ENCODE measurements at regions not wholly inside any gene's neighbourhood (a gene's known extent, or its start where the extent isn't known, plus 50 kb on each side); places are given as distances from the start of the nearest gene placed in this dataset.

DNA sequence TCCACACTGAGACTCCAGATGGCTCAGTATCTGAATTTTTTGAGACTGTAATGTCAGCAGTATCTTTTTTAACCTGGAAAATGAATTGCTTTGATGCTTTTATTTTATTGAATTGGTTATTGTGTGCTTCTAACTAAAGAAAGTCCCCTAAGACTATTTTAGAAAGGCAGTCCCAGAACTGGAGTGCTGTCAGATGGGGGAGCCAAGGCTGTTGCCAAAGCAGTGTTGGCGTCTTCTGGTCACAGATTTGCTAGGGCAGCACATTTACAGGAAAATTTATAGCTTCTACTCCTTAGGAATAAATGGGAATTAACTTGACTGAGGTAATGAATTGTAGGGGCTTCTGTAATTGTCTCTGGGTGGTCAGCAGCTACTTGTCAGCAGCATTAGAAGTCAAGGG, 157.1 kb upstream of the ARHGAP5 start:
- TF ChIP-seq CTCF (conservative IDR thresholded peaks at IDR 0.05; ENCODE audit: low read depth, low read length): no peak
- TF ChIP-seq POLR2A (IDR thresholded peaks at IDR 0.05; ENCODE audit: low read depth, low read length): no peak
- no peak for TF ChIP-seq RAD21 (IDR thresholded peaks at IDR 0.05; ENCODE audit: low read length)
- TF ChIP-seq USF2 (IDR thresholded peaks at IDR 0.05; ENCODE audit: low read depth, low read length): no peak
- no peak for TF ChIP-seq CHD1 (IDR thresholded peaks at IDR 0.05; ENCODE audit: low read depth, low read length)
- TF ChIP-seq NFE2L2 (IDR thresholded peaks at IDR 0.05; ENCODE audit: low read depth, low read length): no peak
- no peak for TF ChIP-seq MAFK (IDR thresholded peaks at IDR 0.05; ENCODE audit: low read depth, low read length)
- TF ChIP-seq, protein P1, sequence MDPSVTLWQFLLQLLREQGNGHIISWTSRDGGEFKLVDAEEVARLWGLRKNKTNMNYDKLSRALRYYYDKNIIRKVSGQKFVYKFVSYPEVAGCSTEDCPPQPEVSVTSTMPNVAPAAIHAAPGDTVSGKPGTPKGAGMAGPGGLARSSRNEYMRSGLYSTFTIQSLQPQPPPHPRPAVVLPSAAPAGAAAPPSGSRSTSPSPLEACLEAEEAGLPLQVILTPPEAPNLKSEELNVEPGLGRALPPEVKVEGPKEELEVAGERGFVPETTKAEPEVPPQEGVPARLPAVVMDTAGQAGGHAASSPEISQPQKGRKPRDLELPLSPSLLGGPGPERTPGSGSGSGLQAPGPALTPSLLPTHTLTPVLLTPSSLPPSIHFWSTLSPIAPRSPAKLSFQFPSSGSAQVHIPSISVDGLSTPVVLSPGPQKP (IDR thresholded peaks at IDR 0.05; ENCODE audit: borderline replicate concordance, low read depth, low read length): no peak
- no peak for TF ChIP-seq SMC3 (IDR thresholded peaks at IDR 0.05; ENCODE audit: low read depth, low read length)
